ENCODE measurements at regions not wholly inside any gene's neighbourhood (a gene's known extent, or its start where the extent isn't known, plus 50 kb on each side); places are given as distances from the start of the nearest gene placed in this dataset.
"Not testable (repeated sequence)": the region's sequence is repeated elsewhere in the genome, so short reads cannot be mapped to it uniquely, and the experiment has no call there.

DNA sequence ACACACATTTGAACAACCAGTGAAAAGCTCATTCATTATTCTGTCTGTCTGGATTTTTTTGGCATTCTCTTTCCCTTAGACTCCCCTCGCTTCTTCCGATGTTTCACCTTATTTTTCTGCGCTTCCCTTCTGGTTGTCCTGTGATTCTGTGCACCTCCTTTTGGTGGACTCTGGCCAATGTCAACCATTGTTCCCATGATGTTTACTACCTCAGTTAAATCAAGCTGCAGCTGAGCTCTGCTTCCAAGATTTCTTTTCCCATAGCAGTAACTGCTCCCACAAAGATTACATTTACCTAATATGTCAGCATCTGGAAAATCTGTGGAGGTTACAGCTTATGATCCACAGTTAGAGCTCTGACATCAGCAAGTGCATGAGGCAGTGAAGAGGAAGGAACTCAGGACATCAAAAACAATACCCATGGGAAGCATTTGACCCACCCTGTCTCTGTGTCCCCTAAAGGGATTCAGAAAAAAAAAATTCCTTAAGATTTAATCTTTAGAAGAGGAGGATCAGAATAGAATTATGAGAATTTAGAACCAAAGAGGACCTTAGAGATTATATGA lies 69.9 kb upstream of the ADAMTS5 start:
- no peak for DNase-seq (ENCODE audit: extremely low read depth in 1 of 2, low read depth in 1 of 2)

GRCh38 chr21:27035791-27036190 lies 68.9 kb upstream of the ADAMTS5 start:
- DNase-seq (ENCODE audit: extremely low read depth in 1 of 2, low read depth in 1 of 2), result no peak

- no peak for DNase-seq (ENCODE audit: extremely low read depth in 1 of 2, low read depth in 1 of 2)
Measured at GRCh38 chr21:27034796-27035195, 67.9 kb upstream of the ADAMTS5 start.

DNA sequence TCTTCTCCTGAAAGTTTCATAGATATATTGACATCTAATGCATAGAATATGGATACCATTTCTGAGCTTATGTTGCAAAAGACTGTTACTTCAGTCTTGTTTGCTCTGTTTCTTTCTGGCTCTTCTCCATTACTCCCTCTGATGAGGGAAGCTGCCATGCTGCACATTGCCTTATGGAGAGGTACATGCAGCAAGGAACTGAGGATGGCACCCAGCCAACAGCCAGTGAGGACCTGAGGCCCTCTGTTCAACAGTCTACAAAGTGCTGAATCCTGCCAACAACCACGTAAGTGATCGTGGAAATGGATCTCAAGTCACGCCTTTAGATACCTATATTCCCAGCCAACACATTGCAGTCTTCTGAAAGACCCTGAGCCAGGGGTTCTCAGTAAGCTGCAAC lies 66.6 kb upstream of the ADAMTS5 start:
- DNase-seq (ENCODE audit: extremely low read depth in 1 of 2, low read depth in 1 of 2), result no peak

GRCh38 chr21:27026501-27026900 lies 59.6 kb upstream of the ADAMTS5 start:
- DNase-seq (ENCODE audit: extremely low read depth in 1 of 2, low read depth in 1 of 2), result no peak

DNA sequence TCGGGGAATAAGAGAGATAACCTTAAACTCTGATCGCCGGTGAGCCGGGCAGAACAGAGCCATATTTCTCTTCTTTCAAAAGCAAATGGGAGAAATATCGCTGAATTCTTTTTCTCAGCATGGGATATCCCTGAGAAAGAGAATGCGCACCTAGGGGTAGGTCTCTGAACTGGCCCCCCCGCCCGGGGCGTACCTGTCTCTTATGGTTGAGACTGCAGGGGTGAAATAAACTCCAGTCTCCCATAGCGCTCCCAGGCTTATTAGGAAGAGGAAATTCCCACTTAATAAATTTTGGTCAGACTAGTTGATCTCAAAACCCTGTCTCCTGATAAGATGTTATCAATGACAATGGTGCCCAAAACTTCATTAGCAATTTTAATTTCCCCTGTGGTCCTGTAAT lies 58.8 kb upstream of the ADAMTS5 start:
- DNase-seq (ENCODE audit: extremely low read depth in 1 of 2, low read depth in 1 of 2), result not testable (repeated sequence)

DNA sequence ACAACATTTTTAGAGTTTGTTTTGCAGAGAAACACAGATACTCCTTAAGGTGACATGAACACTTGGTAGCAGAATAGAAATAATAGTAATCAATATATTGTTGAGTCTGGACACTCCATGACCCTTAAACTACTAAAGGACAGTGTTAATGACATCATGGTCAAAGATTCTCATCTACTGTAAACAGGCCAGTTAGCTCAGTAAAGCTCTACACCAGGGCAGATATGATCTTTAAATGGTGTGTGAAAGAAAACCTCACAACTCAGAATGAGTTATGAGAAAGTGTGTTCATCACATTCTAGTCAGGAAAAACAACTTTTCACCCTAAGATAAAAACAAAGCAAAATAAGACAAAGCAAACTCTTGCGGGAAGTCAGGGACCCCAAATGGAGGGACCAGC lies 58.1 kb upstream of the ADAMTS5 start:
- DNase-seq (ENCODE audit: extremely low read depth in 1 of 2, low read depth in 1 of 2), result no peak

- no peak for DNase-seq (ENCODE audit: extremely low read depth in 1 of 2, low read depth in 1 of 2)
Measured at GRCh38 chr21:27024301-27024700, 57.4 kb upstream of the ADAMTS5 start.

DNA sequence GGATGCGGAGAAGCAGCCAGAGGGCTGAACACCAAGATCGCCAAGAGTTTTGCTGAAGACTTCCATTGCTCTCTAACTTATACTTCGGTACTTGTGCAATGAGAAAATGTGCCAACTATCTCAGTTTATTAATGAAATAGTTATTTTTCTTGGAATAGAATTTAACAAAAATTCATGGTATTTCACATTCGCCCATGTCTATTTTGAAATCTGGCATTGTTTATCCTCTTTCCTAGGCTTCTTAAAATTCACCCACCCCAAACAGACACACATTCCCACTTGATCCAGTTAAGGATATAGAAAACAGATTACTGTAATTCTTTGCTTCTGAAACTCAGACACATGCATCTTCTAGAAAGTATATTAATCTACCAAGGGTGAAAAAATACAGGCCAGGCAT lies 56.3 kb upstream of the ADAMTS5 start:
- DNase-seq (ENCODE audit: extremely low read depth in 1 of 2, low read depth in 1 of 2), result no peak

DNA sequence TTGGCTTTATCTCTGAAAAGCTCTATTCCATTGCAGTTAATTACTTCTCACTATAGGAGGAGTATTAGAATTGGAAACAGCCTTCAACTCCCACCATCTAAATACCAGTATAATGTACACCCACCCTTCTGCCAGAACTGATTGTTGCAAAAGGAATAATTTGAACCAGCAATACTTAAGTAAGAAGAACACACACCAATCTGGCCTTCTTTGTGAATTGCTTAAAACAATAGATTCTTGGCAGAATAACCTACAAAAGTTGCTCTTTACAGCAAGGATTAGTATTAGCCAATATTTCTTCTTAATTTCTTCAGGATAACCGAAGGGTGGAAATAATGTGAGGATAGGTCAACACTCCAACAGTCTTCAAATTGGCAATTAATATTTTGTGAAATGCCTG lies 54.9 kb upstream of the ADAMTS5 start:
- no peak for DNase-seq (ENCODE audit: extremely low read depth in 1 of 2, low read depth in 1 of 2)

DNA sequence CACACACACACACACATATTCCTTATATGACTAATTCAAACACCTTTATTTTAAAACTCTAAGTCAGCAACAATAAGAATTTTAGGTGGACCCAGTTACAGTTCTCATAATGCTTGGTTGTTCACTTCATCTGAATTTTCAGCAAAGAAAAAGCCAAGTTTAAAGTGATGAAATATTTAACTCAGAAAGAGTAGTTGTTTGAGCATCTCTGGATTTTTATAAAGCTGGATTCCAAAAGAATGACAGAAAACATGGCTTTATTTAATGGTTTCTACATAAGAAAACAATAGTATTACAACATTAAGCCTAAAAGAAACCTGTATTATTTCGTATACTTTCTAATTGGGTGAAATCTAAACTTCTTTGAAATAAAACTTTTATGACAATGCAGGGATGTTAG lies 54.2 kb upstream of the ADAMTS5 start:
- no peak for DNase-seq (ENCODE audit: extremely low read depth in 1 of 2, low read depth in 1 of 2)

- no peak for DNase-seq (ENCODE audit: extremely low read depth in 1 of 2, low read depth in 1 of 2)
Measured at GRCh38 chr21:27017246-27017645, 50.4 kb upstream of the ADAMTS5 start.
